Heart right ventricle (tissue), 16 donors: ENCODE measurements at regions not wholly inside any gene's neighbourhood (a gene's known extent, or its start where the extent isn't known, plus 50 kb on each side); places are given as distances from the start of the nearest gene placed in this dataset.

Source experiments
- ATAC-seq, 8 donors: fragments of 200-7000 bp; cut with Tn5 transposase; one replicate each; pipeline ENCODE4 v1.9.1; 2020; ENCODE audit warnings: mild to moderate bottlenecking in 8 of 8, moderate library complexity in 8 of 8, moderate number of reproducible peaks in 1 of 8
- DNase-seq, 2 donors: peaks; one replicate each; pipeline ENCODE4 v3.0.0-alpha.2; 2020
- H3K27ac ChIP-seq, 10 donors: fragments of 200-600 bp; sonication (generic) in 2 of 10; one replicate each; pipeline versions ENCODE4 v1.5.0 to v1.8.0; 2020 to 2022; ENCODE audit warnings: mild to moderate bottlenecking in 3 of 10
- H3K27me3 ChIP-seq, 7 donors: fragments of 200-600 bp; one replicate each; pipeline ENCODE4 v1.8.0; 2021 to 2022; ENCODE audit warnings: mild to moderate bottlenecking in 2 of 7
- H3K36me3 ChIP-seq, 9 donors: fragments of 200-600 bp; sonication (generic) in 1 of 9; one replicate each; pipeline versions ENCODE4 v1.5.0 to v1.8.0; 2020 to 2022; ENCODE audit warnings: mild to moderate bottlenecking in 2 of 9
- H3K4me1 ChIP-seq, 9 donors: fragments of 200-600 bp; sonication (generic) in 1 of 9; one replicate each; pipeline versions ENCODE4 v1.5.0 to v1.8.0; 2020 to 2022; ENCODE audit warnings: mild to moderate bottlenecking in 4 of 9
- H3K4me3 ChIP-seq, 10 donors: fragments of 200-600 bp; sonication (generic) in 2 of 10; one replicate each; pipeline versions ENCODE4 v1.5.0 to v1.8.0; 2020 to 2022; ENCODE audit warnings: mild to moderate bottlenecking in 7 of 10, moderate library complexity in 2 of 10
- H3K9me3 ChIP-seq, 11 donors: fragments of 200-600 bp in 10 of 11; sonication (generic) in 2 of 11; one replicate each; pipeline versions ENCODE4 v1.5.0 to v1.8.0; 2013 to 2022; ENCODE audit warnings: mild to moderate bottlenecking in 2 of 11, control low read depth in 1 of 11, moderate library complexity in 1 of 11
- WGBS, 2 donors: extraction: QIAGEN DNeasy Blood & Tissue Kit; methylation state at CpG; one replicate each; pipeline ENCODE4 v1.1.7; 2013; ENCODE audit warnings: inconsistent platforms in 1 of 2; 5-methylcytosine and 5-hydroxymethylcytosine counted together
- intact Hi-C, 10 donors: fragments of 100-400 bp; cut with DNase I; formaldehyde crosslinking; loops; one replicate each; pipeline versions ENCODE4 v1.11.1 to v1.14.2; 2022
- TF ChIP-seq, protein P1 (sequence below), 9 donors: fragments of 200-600 bp; sonication (generic) in 2 of 9; IDR thresholded peaks; one replicate each; pipeline versions ENCODE4 v1.5.0 to v1.8.0; 2021 to 2022; ENCODE audit warnings: antibody characterized with exemption in 9 of 9, mild to moderate bottlenecking in 5 of 9, moderate library complexity in 1 of 9
- donor health status: Arrhythmogenic right ventricular cardiomyopathy.
- donor health status: ischemic (EF 13 %, LVEDD 7.1; RV severe dilation, severe dysfunction).
- donor health status: healthy with polysubstance abuse.
- donor health status: DM: no; HTN: yes; CAD: no.
- donor health status: DM: no; HTN: no; CAD: no.
- donor health status: ischemic (EF 25% LVEDD 6.9; RV normal size, moderate dysfunction).
- donor health status: ischemic (EF 25% LVEDD 5.7; RV mildly dilated, moderate dysfunction).
- donor health status: healthy.
- donor health status: DM: yes; HTN: yes; CAD: no.
- donor health status: Ischemic cardiomyopathy.
- donor health status: ischemic (EF 35%, LVEDD 5.7; RV mildly dilated, moderate dysfunction).
- donor health status: nonischemic (EF 11% LVEDD 7.7; RV severe dilation, severe dysfunction).
- donor health status: DM: yes; HTN: yes; CAD: no.
- donor health status: PGD.
- donor health status: ischemic (EF 29% LVEDD 5.4; RV normal size, mild dysfunction).
- donor health status: nonischemic (EF 23%, LVEDD 6.1; RV moderate dilation, normal function).

DNA sequence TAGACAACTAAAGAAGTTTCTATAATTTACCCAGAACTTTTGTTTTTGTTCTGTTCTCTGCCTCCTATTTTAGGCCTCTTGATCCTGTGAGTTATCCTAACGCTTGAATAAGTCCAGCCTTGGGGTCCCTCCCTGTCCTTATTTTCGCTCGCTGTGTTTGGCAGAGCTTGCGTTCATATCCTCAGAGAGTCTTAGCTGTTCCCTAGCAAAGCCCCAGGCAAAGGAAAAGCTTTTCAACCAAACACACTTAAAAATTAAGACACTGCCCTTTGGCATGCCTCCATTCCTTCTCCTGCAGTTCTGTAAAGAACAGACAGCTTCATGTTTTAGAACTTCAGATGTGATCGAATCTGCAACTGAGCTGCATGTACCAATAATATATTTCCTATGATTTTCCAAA is 517.2 kb downstream of the SUCLG1 start:
- no peaks in the 10 kb centered on the region for H3K36me3 ChIP-seq
- DNase-seq: no peak
- H3K4me1 ChIP-seq: no peaks in the 10 kb centered on the region
- TF ChIP-seq, protein P1, sequence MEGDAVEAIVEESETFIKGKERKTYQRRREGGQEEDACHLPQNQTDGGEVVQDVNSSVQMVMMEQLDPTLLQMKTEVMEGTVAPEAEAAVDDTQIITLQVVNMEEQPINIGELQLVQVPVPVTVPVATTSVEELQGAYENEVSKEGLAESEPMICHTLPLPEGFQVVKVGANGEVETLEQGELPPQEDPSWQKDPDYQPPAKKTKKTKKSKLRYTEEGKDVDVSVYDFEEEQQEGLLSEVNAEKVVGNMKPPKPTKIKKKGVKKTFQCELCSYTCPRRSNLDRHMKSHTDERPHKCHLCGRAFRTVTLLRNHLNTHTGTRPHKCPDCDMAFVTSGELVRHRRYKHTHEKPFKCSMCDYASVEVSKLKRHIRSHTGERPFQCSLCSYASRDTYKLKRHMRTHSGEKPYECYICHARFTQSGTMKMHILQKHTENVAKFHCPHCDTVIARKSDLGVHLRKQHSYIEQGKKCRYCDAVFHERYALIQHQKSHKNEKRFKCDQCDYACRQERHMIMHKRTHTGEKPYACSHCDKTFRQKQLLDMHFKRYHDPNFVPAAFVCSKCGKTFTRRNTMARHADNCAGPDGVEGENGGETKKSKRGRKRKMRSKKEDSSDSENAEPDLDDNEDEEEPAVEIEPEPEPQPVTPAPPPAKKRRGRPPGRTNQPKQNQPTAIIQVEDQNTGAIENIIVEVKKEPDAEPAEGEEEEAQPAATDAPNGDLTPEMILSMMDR (IDR thresholded peaks at IDR 0.05): no peak
- WGBS, 2 donors: 64 to 80% methylated on average over 5 of the region's 5 CpGs
- no peaks in the 10 kb centered on the region for H3K27me3 ChIP-seq
- no peak overlapping the region for H3K27ac ChIP-seq
- H3K4me3 ChIP-seq: no peak overlapping the region
- no peaks in the 10 kb centered on the region for H3K9me3 ChIP-seq
- intact Hi-C loops: no loop called here
- no peak for ATAC-seq

DNA sequence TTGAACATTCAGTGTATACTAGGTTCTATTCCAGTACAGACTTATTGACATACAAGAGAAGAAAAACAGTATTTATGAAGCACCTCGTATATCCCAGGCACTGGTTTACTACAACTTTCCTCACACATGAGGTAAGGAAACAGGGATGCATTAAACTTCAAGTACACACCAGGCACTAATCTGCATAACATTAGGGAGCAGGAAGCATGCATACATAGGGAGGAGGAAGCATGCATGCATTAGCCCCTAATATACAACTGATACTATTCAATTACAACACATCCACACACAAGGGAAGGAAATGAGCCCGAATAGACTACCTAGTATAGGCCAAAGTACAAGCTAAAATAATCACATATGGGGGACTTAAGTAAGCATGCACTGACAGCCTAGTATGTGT is 525.3 kb downstream of the SUCLG1 start:
- DNase-seq (no peak), ATAC-seq (no peak)
- Histone ChIP-seq H3K9me3 (no peaks in the 10 kb centered on the region), H3K27ac (no peak overlapping the region), H3K4me3 (no peak overlapping the region), H3K36me3 (no peaks in the 10 kb centered on the region), H3K4me1 (no peaks in the 10 kb centered on the region), H3K27me3 (no peaks in the 10 kb centered on the region)
- intact Hi-C loops: no loop called here
- WGBS, 2 donors: 50 to 52% methylated on average over 2 of the region's 2 CpGs
- TF ChIP-seq, protein P1 (IDR thresholded peaks at IDR 0.05): no peak

DNA sequence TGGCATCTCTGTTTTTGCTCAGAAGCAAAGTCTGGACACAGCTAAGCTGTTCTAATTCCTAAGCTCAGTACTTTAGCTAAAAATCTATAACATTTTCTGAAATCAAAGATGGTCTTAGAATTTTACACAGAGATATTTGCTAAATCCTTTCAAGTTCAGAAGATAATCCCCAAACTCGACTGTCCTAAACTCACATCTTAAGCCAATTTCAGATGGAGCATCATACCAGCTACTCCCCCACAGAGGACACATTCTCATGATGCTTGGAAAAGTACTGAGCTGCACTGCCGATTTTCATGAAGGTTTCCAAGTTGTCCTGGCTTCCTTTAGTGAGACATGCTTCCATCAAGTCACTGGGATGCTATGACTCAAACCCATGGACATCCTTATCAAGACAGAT is 535.5 kb downstream of the SUCLG1 start:
- TF ChIP-seq, protein P1 (IDR thresholded peaks at IDR 0.05): no peak
- H3K9me3 ChIP-seq: peaks cover 0 to 11% (median 0%) of the 10 kb centered on the region in 11 donors
- no peak for ATAC-seq
- no peaks in the 10 kb centered on the region for H3K36me3 ChIP-seq
- no peak overlapping the region for H3K4me3 ChIP-seq
- H3K4me1 ChIP-seq: no peaks in the 10 kb centered on the region
- 61 to 78% methylated on average over 2 of the region's 2 CpGs for WGBS, 2 donors
- H3K27ac ChIP-seq: no peak overlapping the region
- intact Hi-C loops: no loop called here
- no peaks in the 10 kb centered on the region for H3K27me3 ChIP-seq
- DNase-seq: no peak

DNA sequence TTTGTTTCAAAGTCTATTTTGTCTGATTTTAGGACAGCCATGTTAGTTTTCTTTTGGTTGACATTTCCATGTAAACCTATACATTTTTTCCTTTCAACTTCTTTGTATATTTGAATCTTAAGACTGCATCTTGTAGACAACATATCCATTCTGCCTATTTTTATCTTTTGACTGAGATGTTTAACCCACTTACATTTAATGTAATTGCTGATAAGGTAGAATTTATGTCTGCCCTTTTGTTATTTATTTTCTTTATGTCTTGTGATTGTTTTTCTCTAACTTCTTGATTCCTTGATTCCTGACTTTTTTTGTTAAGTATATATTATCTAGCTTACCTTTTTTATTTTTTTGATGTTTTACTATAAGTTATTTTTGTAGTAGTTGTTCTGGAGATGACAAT is 542.5 kb downstream of the SUCLG1 start:
- no peaks in the 10 kb centered on the region for H3K27me3 ChIP-seq
- no peak for DNase-seq
- H3K27ac ChIP-seq: no peak overlapping the region
- peaks cover 0 to 8% (median 0%) of the 10 kb centered on the region in 11 donors for H3K9me3 ChIP-seq
- TF ChIP-seq, protein P1 (IDR thresholded peaks at IDR 0.05): no peak
- H3K36me3 ChIP-seq: no peaks in the 10 kb centered on the region
- H3K4me1 ChIP-seq: no peaks in the 10 kb centered on the region
- H3K4me3 ChIP-seq: no peak overlapping the region
- intact Hi-C loops: no loop called here
- no peak for ATAC-seq

DNA sequence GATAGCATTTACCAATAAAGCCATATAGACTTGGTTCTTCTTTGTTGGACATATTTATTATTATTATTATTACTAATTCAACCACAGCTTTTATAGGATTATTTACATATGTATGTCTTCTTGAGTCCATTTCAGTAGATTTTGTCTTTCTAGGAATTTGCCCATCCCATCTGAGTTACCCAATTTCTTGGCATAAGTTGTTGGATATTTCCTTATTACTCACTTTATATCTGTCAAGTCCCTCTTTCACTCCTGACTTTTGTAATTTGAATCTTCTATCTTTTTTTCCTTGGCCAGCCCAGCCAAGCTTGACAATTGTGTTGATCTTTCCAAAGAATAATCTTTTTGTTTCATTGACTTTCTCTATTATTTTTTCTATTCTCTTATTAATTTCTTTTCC is 543.7 kb downstream of the SUCLG1 start:
- no peaks in the 10 kb centered on the region for H3K27me3 ChIP-seq
- no peaks in the 10 kb centered on the region for H3K36me3 ChIP-seq
- DNase-seq (no peak), ATAC-seq (no peak)
- intact Hi-C loops: no loop called here
- no peak overlapping the region for H3K27ac ChIP-seq
- no peaks in the 10 kb centered on the region for H3K4me1 ChIP-seq
- TF ChIP-seq, protein P1 (IDR thresholded peaks at IDR 0.05): no peak
- no peak overlapping the region for H3K4me3 ChIP-seq
- H3K9me3 ChIP-seq: peaks cover 0 to 7% (median 0%) of the 10 kb centered on the region in 11 donors
